HEK293 (cell line): ENCODE measurements at regions not wholly inside any gene's neighbourhood (a gene's known extent, or its start where the extent isn't known, plus 50 kb on each side); places are given as distances from the start of the nearest gene placed in this dataset.

Experiments used
- ATF2 ChIP-seq: fragments of 450-650 bp; formaldehyde crosslinking; IDR thresholded peaks from 2 replicates; pipeline ENCODE4 v1.5.1; 2016; ENCODE audit warnings: missing biosample characterization, missing genetic modification characterization, low read depth
- CTCF ChIP-seq: fragments of 450-650 bp; formaldehyde crosslinking; IDR thresholded peaks from 2 replicates; pipeline ENCODE4 v1.5.1; 2016; ENCODE audit warnings: missing biosample characterization, missing genetic modification characterization
- EGR2 ChIP-seq: fragments of 450-650 bp; formaldehyde crosslinking; IDR thresholded peaks from 2 replicates; pipeline ENCODE4 v1.5.1; 2016; ENCODE audit warnings: low read depth, missing biosample characterization, missing genetic modification characterization
- OSR2 ChIP-seq: fragments of 450-650 bp; formaldehyde crosslinking; IDR thresholded peaks from 2 replicates; pipeline ENCODE4 v1.5.1; 2016; ENCODE audit warnings: missing biosample characterization, missing genetic modification characterization
- PRDM10 ChIP-seq: fragments of 450-650 bp; formaldehyde crosslinking; IDR thresholded peaks from 2 replicates; pipeline ENCODE4 v1.5.1; 2016; ENCODE audit warnings: missing biosample characterization, missing genetic modification characterization
- SP3 ChIP-seq: fragments of 450-650 bp; formaldehyde crosslinking; IDR thresholded peaks from 2 replicates; pipeline ENCODE4 v1.5.1; 2016; ENCODE audit warnings: missing biosample characterization, missing genetic modification characterization
- ZNF121 ChIP-seq: fragments of 450-650 bp; formaldehyde crosslinking; IDR thresholded peaks from 2 replicates; pipeline ENCODE4 v1.5.1; 2016; ENCODE audit warnings: missing biosample characterization, missing genetic modification characterization
- ZNF16 ChIP-seq: fragments of 450-650 bp; formaldehyde crosslinking; IDR thresholded peaks from 2 replicates; pipeline ENCODE4 v1.5.1; 2016; ENCODE audit warnings: low read depth, missing biosample characterization, missing genetic modification characterization
- ZNF184 ChIP-seq: fragments of 450-650 bp; IDR thresholded peaks from 2 replicates; pipeline ENCODE4 v1.5.1; 2018; ENCODE audit warnings: missing biosample characterization, mild to moderate bottlenecking, missing genetic modification characterization
- ZNF580 ChIP-seq: fragments of 450-650 bp; formaldehyde crosslinking; IDR thresholded peaks from 2 replicates; pipeline ENCODE4 v1.5.1; 2016; ENCODE audit warnings: missing biosample characterization, missing genetic modification characterization
- ZNF610 ChIP-seq: fragments of 450-650 bp; formaldehyde crosslinking; IDR thresholded peaks from 2 replicates; pipeline ENCODE4 v1.5.1; 2016; ENCODE audit warnings: missing biosample characterization, missing genetic modification characterization, borderline replicate concordance
- ZNF639 ChIP-seq: fragments of 450-650 bp; formaldehyde crosslinking; IDR thresholded peaks from 2 replicates; pipeline ENCODE4 v1.5.1; 2016; ENCODE audit warnings: missing biosample characterization, missing genetic modification characterization
- ZNF654 ChIP-seq: fragments of 450-650 bp; formaldehyde crosslinking; IDR thresholded peaks from 2 replicates; pipeline ENCODE4 v1.5.1; 2016; ENCODE audit warnings: low read depth, missing biosample characterization, missing genetic modification characterization
- ZNF677 ChIP-seq: fragments of 450-650 bp; IDR thresholded peaks from 2 replicates; pipeline ENCODE4 v1.5.0; 2018; ENCODE audit warnings: missing biosample characterization, mild to moderate bottlenecking, missing genetic modification characterization, moderate library complexity

GRCh38 chr5:24791326-24791725, 146.5 kb upstream of the CDH10 start:
- TF ChIP-seq CTCF, result no peak
- TF ChIP-seq ATF2 (tag by site-specific recombination), result no peak
- no peak for TF ChIP-seq SP3 (tag by site-specific recombination)
- TF ChIP-seq ZNF654 (tag by site-specific recombination), result no peak
- no peak for TF ChIP-seq ZNF184 (tag by site-specific recombination)
- TF ChIP-seq ZNF580 (tag by site-specific recombination), result no peak
- no peak for TF ChIP-seq ZNF121
- no peak for TF ChIP-seq ZNF677 (tag by site-specific recombination)
- no peak for TF ChIP-seq ZNF639 (tag by site-specific recombination)
- no peak for TF ChIP-seq OSR2 (tag by site-specific recombination)
- no peak for TF ChIP-seq ZNF610 (tag by site-specific recombination)
- TF ChIP-seq PRDM10 (tag by site-specific recombination), result no peak
- no peak for TF ChIP-seq ZNF16 (tag by site-specific recombination)
- no peak for TF ChIP-seq EGR2 (tag by site-specific recombination)
